ENCODE measurements at regions not wholly inside any gene's neighbourhood (a gene's known extent, or its start where the extent isn't known, plus 50 kb on each side); places are given as distances from the start of the nearest gene placed in this dataset.

- Mint-ChIP-seq H3K4me3 (no peak overlapping the region), H3K4me1 (no peaks in the 10 kb centered on the region), H3K9me3 (peaks cover 13% of the 10 kb centered on the region), H3K27ac (ENCODE audit: unreplicated experiment) (no peak overlapping the region), H3K36me3 (ENCODE audit: low read depth) (peaks cover 6% of the 10 kb centered on the region), H3K27me3 (ENCODE audit: low read depth) (no peaks in the 10 kb centered on the region)
- no peak for TF ChIP-seq CTCF (conservative IDR thresholded peaks at IDR 0.05)
- DNase-seq (ENCODE audit: low read depth, low spot score) = no peak
Measured at GRCh38 chr2:4122726-4123125, 419.4 kb downstream of the DCDC2C start.

- Mint-ChIP-seq H3K36me3 (ENCODE audit: low read depth) (peaks cover 15% of the 10 kb centered on the region), H3K27me3 (ENCODE audit: low read depth) (no peaks in the 10 kb centered on the region), H3K27ac (ENCODE audit: unreplicated experiment) (no peak overlapping the region), H3K9me3 (peaks cover 12% of the 10 kb centered on the region), H3K4me3 (no peak overlapping the region), H3K4me1 (no peaks in the 10 kb centered on the region)
- no peak for DNase-seq (ENCODE audit: low read depth, low spot score)
- no peak for TF ChIP-seq CTCF (conservative IDR thresholded peaks at IDR 0.05)
Measured at GRCh38 chr2:4130651-4131050, 427.3 kb downstream of the DCDC2C start.

- peaks cover 12% of the 10 kb centered on the region for H3K9me3 Mint-ChIP-seq
Measured at GRCh38 chr2:4134551-4135550, 431.5 kb downstream of the DCDC2C start.

GRCh38 chr2:4135765-4136164, 432.4 kb downstream of the DCDC2C start:
- Mint-ChIP-seq H3K27me3 (ENCODE audit: low read depth) (no peaks in the 10 kb centered on the region), H3K27ac (ENCODE audit: unreplicated experiment) (no peak overlapping the region), H3K4me1 (no peaks in the 10 kb centered on the region), H3K4me3 (no peak overlapping the region), H3K9me3 (peaks cover 8% of the 10 kb centered on the region), H3K36me3 (ENCODE audit: low read depth) (peaks cover 9% of the 10 kb centered on the region)
- no peak for DNase-seq (ENCODE audit: low read depth, low spot score)
- TF ChIP-seq CTCF (conservative IDR thresholded peaks at IDR 0.05) = no peak

More at GRCh38 chr2:4134551-4135550, 431.5 kb downstream of the DCDC2C start:
- Mint-ChIP-seq H3K27me3 (ENCODE audit: low read depth) (no peaks in the 10 kb centered on the region), H3K4me3 (no peak overlapping the region), H3K36me3 (ENCODE audit: low read depth) (peaks cover 13% of the 10 kb centered on the region), H3K4me1 (no peaks in the 10 kb centered on the region), H3K27ac (ENCODE audit: unreplicated experiment) (no peak overlapping the region)
- no peak for TF ChIP-seq CTCF (conservative IDR thresholded peaks at IDR 0.05)
- no peak for DNase-seq (ENCODE audit: low read depth, low spot score)

- no peaks in the 10 kb centered on the region for H3K27me3 Mint-ChIP-seq (ENCODE audit: low read depth)
- H3K4me1 Mint-ChIP-seq = no peaks in the 10 kb centered on the region
- DNase-seq (ENCODE audit: low read depth, low spot score) = no peak
- H3K4me3 Mint-ChIP-seq = no peak overlapping the region
- H3K27ac Mint-ChIP-seq (ENCODE audit: unreplicated experiment) = no peak overlapping the region
- TF ChIP-seq CTCF (conservative IDR thresholded peaks at IDR 0.05) = no peak
- no peaks in the 10 kb centered on the region for H3K36me3 Mint-ChIP-seq (ENCODE audit: low read depth)
- no peaks in the 10 kb centered on the region for H3K9me3 Mint-ChIP-seq
Measured at GRCh38 chr2:4139316-4139715, 435.9 kb downstream of the DCDC2C start.

Measured in neural crest cell (in vitro differentiated cells).